SW480 (cell line): ENCODE measurements at regions not wholly inside any gene's neighbourhood (a gene's known extent, or its start where the extent isn't known, plus 50 kb on each side); places are given as distances from the start of the nearest gene placed in this dataset.

Source experiments
- DNase-seq: peaks from one replicate; pipeline ENCODE4 v3.0.0-alpha.2; 2016; ENCODE audit warnings: low spot score

DNA sequence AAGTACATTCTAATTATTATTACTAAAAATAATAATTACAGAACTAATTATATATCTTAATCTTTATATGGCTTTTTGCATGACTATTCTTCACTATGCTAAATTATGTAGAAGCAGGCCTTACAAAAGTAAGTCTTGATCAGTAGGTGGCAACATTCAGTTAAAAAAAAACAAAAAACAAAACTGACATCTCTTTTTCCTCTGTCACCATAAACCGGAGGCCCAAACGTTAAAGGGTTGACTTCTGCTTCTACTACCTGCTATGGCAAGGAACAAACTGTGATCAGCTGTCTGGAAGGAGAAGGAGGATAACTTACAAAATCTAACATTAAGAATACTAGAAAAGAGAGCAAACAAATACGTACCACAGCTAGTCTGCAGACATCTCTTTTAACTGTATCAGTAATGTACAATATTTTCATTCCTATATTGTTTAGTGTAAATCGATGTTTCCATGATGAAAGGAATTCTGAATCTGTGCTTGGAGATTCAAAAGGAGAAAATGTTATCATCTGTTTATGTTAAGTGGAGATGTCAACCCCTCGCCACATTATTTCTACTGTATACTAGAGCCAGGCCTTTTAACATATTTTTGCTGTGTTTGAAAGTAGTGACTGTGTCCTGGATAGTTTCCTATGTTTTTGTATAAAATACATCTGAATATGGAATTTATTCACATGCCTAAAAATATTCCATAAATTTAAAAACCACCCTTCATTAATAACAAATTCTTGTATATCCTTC is 1525.4 kb downstream of the SLITRK1 start:
- DNase-seq: no peak

DNA sequence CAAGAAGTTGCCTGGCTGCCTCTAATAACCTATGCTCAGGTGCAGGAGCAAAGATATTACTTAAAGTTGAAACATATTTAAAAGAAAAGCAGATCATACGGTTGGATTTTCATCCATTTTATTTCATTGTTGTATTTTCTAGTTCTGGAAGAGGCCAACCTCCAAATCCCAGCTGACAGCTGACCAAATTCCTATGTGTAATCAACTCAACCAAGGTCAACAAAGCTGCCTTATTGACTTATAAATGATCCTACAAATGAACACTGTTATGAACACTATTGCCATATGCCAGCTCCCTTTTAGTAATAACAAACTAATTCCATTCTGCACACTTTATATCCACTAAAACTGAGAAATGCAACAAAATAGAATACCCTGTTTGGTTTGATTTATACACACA is 1537.4 kb downstream of the SLITRK1 start:
- DNase-seq: no peak

DNA sequence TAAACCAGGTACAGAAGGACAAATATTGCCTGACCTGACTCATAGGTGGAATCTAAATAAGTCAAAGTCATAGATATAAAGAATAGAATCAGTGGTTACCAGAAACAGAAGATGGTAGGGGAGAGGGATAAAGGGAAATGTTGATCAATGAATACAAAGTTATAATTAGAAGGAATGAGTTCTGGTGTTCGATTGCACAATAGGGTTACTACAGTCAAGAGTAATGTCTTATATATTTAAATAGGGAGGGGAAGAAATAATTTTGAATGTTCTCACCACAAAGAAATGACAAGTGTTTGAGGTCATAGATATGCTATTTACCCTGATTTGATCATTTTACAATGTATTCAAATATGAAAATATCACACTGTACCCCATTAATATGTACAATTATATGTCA is 1541.2 kb downstream of the SLITRK1 start:
- DNase-seq: no peak

- DNase-seq: no peak
Measured at GRCh38 chr13:82330499-82330898, 1551.8 kb downstream of the SLITRK1 start.

GRCh38 chr13:82323101-82323500 is 1559.2 kb downstream of the SLITRK1 start:
- no peak for DNase-seq

GRCh38 chr13:82305588-82305987 is 1576.7 kb downstream of the SLITRK1 start:
- no peak for DNase-seq

DNA sequence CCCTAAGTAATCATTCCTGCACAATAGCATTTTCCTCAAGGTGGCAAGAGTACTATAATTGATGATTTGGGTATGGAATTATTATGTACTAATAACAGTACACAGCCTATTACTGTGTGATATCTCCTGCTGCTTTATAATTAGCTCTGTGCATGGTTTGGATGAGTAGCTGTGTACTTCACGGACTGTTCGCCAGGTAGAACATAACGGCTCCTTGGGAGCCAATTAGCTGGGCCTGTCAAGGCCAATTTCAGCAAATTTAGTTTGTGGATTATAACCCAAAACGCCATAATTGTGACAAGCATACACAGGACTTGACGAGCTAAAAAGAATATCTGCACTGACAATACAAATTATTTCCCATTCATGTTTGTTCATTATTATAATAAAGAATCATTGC is 1584.2 kb downstream of the SLITRK1 start:
- no peak for DNase-seq

DNA sequence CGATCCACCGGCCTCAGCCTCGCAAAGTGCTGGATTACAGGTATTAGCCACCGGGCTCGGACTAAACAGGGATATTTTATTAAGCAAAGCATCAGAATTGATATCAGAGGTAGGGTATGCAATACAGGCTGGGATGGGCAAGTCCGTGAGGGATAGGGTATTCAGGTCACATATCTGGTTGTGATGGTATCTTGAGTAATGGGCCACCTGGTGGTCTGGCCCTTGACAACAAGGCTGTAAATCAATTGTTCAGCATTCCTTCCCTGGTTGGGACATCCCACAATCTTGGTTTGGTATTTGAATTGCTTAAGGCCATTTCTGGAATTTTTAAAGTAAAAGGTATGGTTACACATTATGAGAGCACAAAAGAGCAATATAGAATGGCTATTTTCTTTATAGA is 1588.0 kb downstream of the SLITRK1 start:
- no peak for DNase-seq

GRCh38 chr13:82292334-82292733 is 1589.9 kb downstream of the SLITRK1 start:
- DNase-seq: no peak

DNA sequence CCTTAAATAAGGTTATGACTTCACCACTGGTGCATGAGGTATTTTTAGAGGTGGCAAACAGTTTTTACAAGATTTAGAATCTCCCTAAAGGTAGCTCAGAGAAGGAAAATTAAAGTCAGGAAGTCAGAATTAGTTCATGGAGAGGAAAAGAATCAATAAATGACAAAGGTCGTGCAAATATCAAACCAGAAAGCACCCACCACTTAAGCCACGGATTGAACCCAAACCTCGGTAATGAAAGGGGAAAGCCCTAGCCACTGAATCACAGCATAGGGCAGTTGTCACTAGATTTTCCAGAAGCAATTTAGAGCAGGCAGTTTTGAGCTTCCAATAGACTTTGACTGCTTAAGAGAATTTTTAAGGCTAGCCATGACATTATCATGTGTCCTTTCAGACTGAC is 1590.4 kb downstream of the SLITRK1 start:
- DNase-seq: no peak

- DNase-seq: no peak
Measured at GRCh38 chr13:82275644-82276043, 1606.6 kb downstream of the SLITRK1 start.

- DNase-seq: no peak
Measured at GRCh38 chr13:82259284-82259683, 1623.0 kb downstream of the SLITRK1 start.

GRCh38 chr13:82257790-82258507 is 1624.3 kb downstream of the SLITRK1 start:
- DNase-seq: no peak

DNA sequence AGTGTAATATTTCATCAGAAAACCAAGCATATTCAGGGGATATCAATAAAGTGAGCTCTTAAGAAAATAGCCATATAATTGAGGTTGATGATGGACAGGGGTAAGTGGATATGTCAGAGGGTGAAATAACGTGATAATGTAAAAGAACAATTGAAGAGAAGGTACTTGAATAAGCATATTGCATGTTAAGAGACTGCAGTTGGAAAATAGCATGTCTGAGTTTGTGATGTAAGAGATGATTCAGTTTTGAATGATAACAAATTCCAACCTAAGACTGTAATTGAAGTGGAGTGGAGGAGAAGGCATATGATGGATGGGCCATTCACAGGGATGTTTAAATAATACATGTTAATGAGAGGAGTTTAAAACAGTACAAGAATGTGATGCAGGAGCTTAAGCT is 1633.5 kb downstream of the SLITRK1 start:
- no peak for DNase-seq

DNA sequence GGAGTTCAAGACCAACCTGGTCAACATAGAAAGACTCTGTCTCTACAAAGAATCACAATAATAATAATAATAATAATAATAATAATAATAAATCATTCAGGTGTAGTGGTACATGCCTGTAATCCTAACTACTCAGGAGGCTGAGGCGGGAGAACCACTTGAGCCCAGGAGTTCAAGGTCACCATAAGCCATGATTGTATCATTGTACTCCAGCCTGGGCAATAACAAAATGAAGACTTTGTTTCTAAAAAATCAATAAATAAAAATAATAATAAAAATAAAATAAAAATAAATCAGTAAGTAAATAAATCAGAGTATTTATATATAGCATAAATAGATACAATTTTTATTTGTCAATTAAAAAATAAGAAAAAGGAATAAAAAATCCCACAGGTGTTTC is 1636.4 kb downstream of the SLITRK1 start:
- DNase-seq: no peak

DNA sequence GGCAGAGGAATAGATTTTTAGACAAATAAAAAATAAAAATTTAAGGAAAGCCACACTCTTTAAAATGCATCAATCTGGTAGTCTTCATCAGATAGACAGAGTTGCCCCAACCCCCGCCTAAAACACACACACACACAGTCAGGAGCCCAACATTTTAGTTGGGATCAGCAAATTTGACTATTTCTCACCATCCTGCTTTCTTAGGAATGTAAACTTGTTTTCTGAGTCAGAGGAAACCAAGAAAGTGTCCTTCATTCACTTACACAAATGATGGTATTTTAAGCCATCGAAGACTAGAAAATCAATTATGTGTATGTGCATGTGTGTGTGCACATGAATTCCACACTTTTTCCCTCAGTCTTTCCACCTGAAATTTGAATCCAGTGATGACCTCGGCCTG is 1657.5 kb downstream of the SLITRK1 start:
- no peak for DNase-seq

DNA sequence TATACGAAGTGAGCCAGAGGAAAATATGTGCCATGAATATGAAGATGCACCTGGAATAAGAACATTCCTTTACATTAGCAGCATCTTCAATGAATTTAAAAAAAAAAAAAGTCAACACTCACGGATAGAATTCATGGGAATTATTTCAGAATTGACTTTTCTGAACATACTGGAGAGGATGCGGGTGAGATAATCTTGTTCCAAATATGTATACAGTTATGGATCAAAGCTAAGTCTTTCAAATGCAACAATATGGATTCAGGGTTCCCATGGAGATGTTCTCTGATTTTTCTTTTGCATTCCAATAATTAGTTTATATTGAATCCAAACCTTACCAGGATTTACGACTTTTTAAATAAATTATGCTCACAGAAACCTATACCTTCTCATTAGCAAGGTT is 1660.7 kb downstream of the SLITRK1 start:
- no peak for DNase-seq

- no peak for DNase-seq
Measured at GRCh38 chr13:82220641-82221040, 1661.6 kb downstream of the SLITRK1 start.

- DNase-seq: no peak
Measured at GRCh38 chr13:82216165-82216564, 1666.1 kb downstream of the SLITRK1 start.

GRCh38 chr13:82214341-82214740 is 1667.9 kb downstream of the SLITRK1 start:
- DNase-seq: no peak

- no peak for DNase-seq
Measured at GRCh38 chr13:82206241-82206640, 1676.0 kb downstream of the SLITRK1 start.

DNA sequence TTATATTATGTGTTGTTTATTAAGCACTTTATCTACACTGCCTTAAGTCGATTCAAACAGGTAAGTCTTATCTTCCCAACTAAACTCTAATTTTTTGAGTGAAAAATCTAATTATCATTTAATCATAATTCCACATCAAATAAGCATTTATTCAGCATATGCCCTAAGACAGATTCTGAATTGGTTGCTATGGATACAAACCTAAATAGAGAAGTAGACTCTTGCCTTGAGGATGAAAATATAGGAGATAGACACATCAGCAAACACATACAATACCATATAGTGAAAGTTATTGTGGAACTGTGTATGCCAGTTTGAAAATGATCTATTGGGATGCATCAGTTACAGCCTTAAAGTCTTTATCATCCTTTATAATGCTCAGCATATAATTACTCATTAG is 1679.9 kb downstream of the SLITRK1 start:
- DNase-seq: no peak

- no peak for DNase-seq
Measured at GRCh38 chr13:82196087-82196486, 1686.2 kb downstream of the SLITRK1 start.

DNA sequence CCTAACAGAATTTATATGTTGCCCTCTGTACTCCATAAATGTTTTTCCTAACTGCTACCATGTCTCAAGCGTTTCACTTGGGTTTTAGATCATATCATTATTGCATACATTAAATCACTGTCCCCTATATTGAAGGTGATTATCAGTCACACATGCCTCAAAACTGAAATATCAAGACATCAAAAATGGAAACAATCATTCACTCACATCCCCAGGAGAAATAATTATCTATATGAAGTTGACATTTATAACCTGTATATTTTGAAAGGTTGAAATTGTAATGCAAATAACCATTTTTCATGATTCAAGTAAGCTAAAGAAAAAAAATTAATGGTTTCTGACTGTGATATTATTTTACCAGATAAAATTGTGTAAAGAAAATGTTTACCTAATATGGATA is 1695.0 kb downstream of the SLITRK1 start:
- no peak for DNase-seq
